GM18873 (cell line): ENCODE measurements at regions not wholly inside any gene's neighbourhood (a gene's known extent, or its start where the extent isn't known, plus 50 kb on each side); places are given as distances from the start of the nearest gene placed in this dataset.

Source experiments
- ATAC-seq: cut with Tn5 transposase; IDR thresholded peaks from one replicate; pipeline ENCODE4 v1.9.1; 2021; ENCODE audit warnings: mild to moderate bottlenecking, moderate library complexity, moderate number of reproducible peaks; ENCODE audit not compliant: unreplicated experiment, low FRiP score

- ATAC-seq, result no peak
Observed at GRCh38 chr4:173793937-173794510, 264.0 kb upstream of the HAND2 start.

GRCh38 chr4:173782660-173783059 is 252.6 kb upstream of the HAND2 start:
- no peak for ATAC-seq

GRCh38 chr4:173777921-173778320 is 247.9 kb upstream of the HAND2 start:
- ATAC-seq, result no peak

DNA sequence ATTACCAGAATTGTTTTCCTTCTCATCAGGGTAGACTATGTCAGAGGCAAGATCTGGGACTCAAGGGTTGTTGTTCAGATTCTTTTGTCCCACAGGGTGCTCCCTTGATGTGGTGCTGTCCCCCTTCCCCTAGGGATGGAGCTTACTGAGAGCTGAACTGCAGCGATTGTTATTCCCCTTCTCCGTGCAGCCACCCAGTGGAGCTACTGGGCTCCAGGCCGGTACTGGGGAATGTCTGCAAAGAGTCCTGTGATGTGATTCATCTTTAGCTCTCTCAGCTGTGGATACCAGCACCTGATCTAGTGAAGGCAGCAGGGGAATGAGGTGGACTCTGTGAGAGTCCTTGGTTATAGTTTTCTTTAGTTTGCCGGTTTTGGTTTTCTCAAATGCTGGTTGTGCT is 247.4 kb upstream of the HAND2 start:
- no peak for ATAC-seq

DNA sequence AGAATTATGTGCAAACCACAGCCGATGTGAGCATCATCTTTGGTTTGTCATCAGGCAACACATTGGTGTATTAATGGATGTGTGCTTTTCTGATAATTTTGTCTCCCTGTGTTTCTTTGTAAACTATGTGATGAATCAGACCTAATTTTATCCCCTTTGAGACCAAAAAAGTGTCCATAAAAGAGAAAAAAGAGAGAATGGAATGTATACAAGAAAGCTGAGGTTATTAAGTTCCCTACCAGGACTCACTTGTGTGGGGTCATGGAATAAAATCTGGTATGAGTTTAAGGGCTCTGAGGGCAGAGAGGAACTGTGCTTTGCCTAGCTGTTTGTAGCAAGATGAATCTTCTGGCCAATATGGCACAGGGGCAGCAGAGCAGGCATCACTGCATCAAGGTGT is 239.5 kb upstream of the HAND2 start:
- no peak for ATAC-seq

GRCh38 chr4:173767650-173768049 is 237.6 kb upstream of the HAND2 start:
- no peak for ATAC-seq

DNA sequence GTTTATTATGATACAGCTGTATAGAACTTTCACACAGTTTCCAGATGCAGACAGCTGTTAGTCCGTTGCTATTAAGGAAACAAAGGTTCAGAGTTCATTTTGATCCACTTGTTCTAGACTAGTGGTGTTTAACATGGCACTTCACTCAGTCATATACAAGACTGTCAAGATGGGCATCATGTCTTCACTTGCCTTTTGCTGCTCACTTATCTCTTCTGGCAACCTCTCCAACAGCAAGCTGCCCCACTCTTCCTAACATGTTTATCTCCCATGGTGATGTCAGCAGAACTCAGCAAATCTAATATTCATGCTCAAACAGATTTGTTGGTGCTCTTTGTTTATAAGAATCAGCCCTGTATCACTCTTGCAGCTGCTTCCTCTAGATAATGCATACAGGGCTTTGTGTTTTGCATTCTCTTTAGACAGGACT is 236.2 kb upstream of the HAND2 start:
- ATAC-seq, result no peak

DNA sequence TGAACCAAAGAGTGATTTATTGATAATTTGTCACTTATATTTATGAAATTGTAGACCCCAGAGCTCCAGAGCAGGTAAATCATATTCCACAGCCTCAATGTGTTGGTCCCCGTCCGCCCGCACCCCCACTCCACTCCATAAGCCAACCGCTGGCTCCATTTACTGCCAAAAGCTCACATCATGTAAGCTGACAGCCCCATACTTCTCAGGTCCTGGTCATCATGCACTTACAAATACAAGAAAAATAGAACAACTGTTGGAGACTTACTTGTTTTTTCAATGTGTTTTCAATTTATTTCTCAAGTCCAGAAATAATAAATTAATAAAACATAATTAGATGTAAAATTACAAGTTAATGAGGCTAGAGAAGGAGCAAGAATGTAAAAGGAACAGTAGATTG is 235.7 kb upstream of the HAND2 start:
- no peak for ATAC-seq

- no peak for ATAC-seq
Observed at GRCh38 chr4:173763389-173763788, 233.4 kb upstream of the HAND2 start.

GRCh38 chr4:173761938-173762337 is 231.9 kb upstream of the HAND2 start:
- ATAC-seq, result no peak

DNA sequence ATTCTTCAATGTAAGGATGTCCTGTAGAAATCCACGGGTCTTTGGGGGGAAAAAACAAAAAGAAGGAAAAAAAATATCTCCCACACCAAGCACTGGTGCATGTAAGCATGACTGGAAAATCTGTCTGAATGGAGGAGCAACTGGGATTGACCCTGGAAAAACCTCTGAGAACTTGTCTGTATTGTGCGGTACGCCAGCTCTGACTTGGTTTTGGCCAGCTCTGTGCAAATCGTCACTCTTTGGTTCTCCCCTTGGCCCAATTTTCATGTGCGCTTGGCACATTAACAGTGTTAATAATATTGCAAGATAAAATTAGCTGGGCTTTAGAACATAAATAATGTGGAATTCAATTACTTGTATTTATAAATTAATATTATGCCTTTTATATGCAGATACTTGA is 231.2 kb upstream of the HAND2 start:
- ATAC-seq, result no peak

DNA sequence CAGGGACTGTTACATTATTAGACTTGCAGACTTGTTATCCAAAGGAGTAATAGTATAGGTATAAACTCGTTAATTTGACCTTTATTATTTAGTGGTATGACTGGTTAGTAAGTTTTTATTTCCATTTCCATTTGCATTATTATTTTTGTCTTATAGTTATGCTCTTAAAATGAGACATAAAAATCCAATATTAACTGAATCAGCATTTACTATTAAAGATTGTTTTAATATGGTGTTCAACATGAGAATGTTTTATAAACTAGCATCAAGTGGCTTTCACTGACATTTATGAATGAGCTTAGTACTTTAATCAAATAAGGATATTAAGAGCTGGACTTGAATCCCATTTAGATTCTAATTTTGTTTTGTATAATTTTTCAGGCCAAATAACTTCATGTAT is 228.1 kb upstream of the HAND2 start:
- no peak for ATAC-seq

DNA sequence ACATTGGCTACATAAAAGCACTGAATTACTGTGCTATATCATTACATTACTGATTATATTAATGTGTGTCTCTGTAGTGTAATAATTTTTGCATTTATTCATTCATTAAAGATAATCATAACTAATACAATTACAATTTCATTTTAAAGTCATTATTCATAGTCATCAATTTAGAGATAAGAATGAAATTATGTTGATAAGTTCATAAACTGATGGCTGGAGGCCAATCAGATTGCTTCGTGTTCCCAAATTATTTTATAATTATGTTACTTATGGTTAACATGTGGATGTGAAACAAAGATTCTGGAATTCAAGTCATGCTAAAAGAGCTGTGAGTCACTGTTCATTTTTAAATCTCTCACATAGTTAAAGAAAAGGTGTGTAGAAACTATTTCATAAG is 223.4 kb upstream of the HAND2 start:
- no peak for ATAC-seq

DNA sequence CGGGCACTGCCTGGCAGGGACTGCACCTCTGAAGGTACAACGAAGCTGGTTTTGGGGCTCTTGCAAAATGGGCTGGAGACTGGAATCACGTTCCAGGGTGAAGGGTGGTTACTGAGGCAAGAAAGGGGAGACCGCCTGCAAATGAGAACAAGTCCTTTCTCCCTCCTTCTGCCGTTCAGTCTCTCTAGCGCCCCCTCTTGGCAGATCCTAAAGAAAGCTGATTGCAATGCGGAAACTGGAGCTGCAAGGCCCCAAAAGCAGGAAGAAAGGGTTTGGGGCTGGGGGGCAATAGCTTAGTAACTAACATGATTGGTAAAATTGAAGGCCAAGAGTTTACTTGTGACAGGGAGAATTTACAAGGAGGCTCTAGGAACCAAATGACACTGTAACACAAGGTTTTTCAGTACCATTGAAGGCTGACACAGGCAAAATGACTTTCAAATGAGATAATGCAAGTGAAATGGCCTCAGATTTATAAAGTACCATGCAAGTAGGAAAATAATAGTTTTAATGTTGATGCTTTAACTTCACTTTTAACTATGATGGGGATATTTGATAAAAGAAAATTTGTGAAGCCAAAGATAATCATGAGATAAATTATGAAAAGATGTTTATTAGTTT is 222.7 kb upstream of the HAND2 start:
- ATAC-seq, result no peak

DNA sequence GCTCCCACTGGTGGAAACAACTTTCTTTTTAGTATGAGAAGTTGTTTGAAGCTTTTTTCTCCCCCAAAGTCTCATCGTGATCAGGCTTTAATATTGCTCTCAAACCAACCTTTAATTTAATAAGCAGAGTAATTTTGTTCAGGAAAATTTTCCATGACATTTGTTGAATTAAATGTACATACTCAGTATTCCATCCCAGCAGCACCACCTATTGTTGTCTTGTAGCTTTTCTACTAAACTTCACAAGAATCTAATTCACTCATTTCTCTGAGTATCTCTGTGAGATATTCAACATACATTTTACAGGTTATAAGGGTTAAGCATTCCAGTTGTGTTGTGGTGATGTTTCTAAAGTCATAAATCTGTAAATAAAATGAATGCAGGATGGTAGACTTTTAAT is 218.3 kb upstream of the HAND2 start:
- ATAC-seq, result no peak

DNA sequence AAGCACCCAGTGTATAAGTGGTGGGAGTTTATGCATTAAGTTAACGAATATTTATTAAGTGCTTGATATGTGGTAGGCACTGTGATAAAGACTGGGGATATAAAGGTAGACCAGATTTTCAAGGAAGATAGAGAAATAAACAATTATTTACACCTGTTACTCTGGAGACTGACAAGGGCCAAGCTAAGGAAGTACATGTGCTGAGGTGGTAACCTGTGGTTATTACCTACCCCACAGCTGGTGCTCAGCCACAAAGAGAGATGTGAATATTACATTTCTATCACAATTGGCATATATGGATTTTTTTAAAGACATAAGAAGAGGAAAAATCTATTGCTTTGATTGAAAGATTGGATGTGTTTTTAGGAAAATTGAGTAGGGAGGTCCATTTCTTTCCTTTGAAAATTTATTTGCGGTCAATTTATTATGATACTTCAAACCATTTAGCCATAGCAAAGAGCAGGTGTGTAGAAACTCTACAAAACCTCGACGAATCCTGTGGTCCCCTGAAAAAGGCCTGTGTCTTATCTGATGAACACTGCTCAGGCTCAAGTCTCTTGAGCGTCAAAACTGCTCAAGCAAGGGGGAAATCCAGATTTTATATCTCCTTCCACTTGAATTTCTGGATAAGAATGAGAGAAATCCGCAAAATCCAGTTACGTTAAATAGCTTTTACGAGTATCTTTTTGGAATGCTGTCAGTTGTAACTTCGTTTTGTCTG is 217.7 kb upstream of the HAND2 start:
- ATAC-seq, result no peak

DNA sequence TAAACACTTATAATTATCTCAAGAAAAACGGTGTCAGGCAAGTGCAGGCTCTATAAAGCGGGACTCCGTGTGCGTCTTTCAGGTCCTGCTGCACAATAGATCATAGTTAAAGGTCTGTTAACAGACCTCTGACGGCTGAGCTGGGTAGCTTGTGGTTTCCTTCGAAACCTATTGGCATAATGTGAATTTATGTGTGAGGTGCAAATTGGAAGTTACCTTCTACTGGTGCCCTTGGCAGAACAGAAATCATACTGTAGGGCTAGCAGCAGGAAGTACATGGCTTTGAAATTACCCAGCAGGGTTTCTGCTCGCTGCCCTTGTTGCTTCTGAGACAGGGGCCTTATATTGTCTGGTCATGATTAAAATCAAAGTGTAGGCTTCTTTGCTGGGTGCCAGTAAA is 216.4 kb upstream of the HAND2 start:
- no peak for ATAC-seq

DNA sequence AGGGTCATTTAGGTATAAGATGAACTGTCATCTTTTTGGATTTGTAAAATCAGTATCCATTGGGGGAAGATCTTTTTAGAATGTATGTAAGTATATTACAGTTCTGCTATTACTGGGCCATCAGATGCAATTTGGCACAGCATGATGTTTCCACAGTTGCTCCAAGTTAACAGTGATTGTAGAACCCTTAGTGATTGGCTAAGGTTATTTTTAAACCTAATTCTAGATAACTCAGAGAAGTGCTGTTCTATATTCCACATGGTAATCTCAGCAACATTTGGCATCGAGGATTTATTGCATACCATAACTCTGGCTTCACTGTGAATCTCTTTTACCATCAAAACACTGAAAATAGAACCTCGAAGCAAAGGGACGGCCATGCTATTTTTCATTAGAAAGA is 215.7 kb upstream of the HAND2 start:
- ATAC-seq, result no peak

- ATAC-seq, result no peak
Observed at GRCh38 chr4:173736840-173737239, 206.8 kb upstream of the HAND2 start.

GRCh38 chr4:173735585-173735984 is 205.6 kb upstream of the HAND2 start:
- ATAC-seq, result no peak

DNA sequence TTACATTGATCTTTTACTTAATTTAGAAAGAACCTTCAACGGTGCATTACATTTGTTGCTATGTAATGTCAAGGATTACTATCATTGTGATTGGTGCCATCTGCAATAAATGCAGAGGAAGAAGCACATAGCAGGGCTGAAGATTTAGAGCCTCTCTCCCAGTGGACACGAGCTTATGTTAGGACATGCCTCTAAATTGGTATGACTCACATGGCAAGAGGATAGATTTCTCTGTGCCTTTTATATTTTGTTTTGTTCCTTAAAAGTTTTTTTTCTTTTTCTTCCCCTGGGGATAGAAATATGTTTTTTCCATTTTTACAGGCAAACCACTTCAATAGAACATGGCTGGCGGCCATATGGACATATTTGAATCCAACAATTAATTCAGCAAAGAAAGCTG is 205.0 kb upstream of the HAND2 start:
- no peak for ATAC-seq

- no peak for ATAC-seq
Observed at GRCh38 chr4:173731257-173731656, 201.2 kb upstream of the HAND2 start.
